ENCODE measurements at regions not wholly inside any gene's neighbourhood (a gene's known extent, or its start where the extent isn't known, plus 50 kb on each side); places are given as distances from the start of the nearest gene placed in this dataset.

DNA sequence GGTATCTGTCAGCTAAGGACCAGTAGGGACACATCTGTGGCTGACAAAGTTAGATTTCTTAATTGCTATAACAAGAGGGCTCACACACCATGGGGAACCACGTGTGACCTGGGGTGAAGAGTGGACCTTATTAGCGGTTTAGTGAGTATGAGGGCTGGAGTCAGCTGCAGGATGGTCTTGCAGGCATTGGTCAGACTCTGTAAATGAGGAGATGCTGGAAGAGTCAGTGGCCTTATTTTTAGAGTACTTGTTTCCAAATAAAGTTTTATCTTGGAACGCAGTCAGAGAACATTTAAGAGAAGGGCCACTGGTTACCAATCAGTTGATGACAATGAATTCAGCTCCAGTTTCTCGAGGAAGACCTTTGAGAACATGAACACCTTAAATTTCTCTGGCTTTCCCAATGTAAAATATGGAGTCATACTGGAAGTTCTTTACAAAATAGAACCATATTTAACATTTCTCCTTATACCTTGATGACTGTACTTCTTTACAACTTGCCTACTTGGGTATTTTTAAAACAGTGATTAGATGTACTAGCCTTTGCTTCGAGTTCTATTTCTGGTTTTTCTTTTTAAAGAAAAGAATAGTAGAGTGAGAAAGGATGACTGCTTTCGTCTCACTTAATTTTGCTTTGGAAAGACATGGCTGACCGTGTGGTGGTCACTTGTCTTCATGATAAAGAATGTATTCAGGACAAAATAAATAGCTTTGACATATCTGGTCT is 185.9 kb upstream of the S1PR3 start:
- H3K4me3 Mint-ChIP-seq = no peak overlapping the region
- peaks cover 6% of the 10 kb centered on the region for H3K4me1 Mint-ChIP-seq
- DNase-seq (no peak), ATAC-seq (no peak)
- H3K27ac Mint-ChIP-seq = no peak overlapping the region
- peaks cover 43% of the 10 kb centered on the region for H3K27me3 Mint-ChIP-seq
- intact Hi-C loops (cut with DNase I, micrococcal nuclease) = no loop called here
- no peaks in the 10 kb centered on the region for H3K36me3 Mint-ChIP-seq (ENCODE audit: low read depth)
- CTCF ChIA-PET = no interaction called here
- POLR2A ChIA-PET = no interaction called here
- H3K9me3 Mint-ChIP-seq (ENCODE audit: low read depth) = no peaks in the 10 kb centered on the region

DNA sequence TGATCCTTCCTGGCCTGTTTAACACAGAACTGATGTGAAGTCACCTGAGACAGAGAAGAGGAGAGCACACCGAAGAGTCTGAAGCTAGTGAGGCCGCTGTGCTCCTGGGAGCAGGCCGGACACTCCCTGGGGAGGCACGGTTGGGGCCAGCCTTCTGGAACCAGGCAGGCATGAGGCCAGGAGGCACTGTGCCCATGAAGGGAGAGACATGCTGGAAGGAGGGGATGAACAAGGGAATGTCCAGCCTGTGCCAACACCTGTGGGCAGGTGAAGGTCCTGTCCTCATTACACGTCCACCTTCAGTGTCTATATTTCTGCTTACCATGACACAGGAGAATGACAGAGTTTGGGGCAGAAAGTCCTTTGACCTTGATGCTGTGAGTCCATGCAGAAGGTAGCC is 183.8 kb upstream of the S1PR3 start:
- no peaks in the 10 kb centered on the region for H3K9me3 Mint-ChIP-seq (ENCODE audit: low read depth)
- no peak overlapping the region for H3K27ac Mint-ChIP-seq
- no peak for DNase-seq
- intact Hi-C loops (cut with DNase I, micrococcal nuclease) = no loop called here
- peaks cover 41% of the 10 kb centered on the region for H3K27me3 Mint-ChIP-seq
- no peak overlapping the region for H3K4me3 Mint-ChIP-seq
- ChIA-PET CTCF (no interaction called here), POLR2A (no interaction called here)
- H3K4me1 Mint-ChIP-seq = peaks cover 6% of the 10 kb centered on the region
- H3K36me3 Mint-ChIP-seq (ENCODE audit: low read depth) = no peaks in the 10 kb centered on the region
- ATAC-seq = no peak

DNA sequence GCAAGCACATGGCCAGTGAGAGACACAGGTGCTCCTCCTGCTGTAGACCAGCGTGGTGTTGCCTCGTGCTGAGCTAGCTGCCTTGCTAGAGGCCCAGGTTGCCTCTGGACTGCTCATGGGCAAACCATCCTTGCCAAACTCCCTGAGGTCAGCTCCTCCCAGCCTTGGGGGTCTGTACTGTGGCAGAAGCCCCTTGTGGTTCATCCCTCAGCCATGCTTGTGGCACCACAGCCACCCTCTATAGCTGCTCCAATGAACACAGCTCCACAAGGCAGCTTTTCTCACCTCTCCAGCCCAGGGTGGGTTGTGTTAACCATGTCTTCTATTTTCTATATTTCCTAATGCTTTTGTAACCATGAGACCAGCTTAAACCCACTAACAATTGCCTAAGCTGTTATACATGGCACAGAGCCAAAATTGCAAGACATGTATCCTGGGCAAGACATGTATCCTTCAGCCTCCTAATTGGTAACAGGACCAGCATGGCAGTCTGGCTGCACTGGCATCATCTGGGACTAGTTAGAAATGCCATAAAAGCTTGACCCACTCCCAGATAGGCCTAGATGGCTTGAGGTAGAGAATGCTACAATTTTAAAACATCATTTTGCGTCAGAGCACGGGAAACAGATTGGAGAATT is 183.1 kb upstream of the S1PR3 start:
- Mint-ChIP-seq H3K9me3 (ENCODE audit: low read depth) (no peaks in the 10 kb centered on the region), H3K27ac (no peak overlapping the region), H3K4me1 (peaks cover 6% of the 10 kb centered on the region), H3K4me3 (no peak overlapping the region), H3K36me3 (ENCODE audit: low read depth) (no peaks in the 10 kb centered on the region), H3K27me3 (peaks cover 36% of the 10 kb centered on the region)
- no peak for ATAC-seq
- DNase-seq = no peak
- ChIA-PET CTCF (no interaction called here), POLR2A (no interaction called here)
- intact Hi-C loops (cut with DNase I, micrococcal nuclease) = no loop called here

DNA sequence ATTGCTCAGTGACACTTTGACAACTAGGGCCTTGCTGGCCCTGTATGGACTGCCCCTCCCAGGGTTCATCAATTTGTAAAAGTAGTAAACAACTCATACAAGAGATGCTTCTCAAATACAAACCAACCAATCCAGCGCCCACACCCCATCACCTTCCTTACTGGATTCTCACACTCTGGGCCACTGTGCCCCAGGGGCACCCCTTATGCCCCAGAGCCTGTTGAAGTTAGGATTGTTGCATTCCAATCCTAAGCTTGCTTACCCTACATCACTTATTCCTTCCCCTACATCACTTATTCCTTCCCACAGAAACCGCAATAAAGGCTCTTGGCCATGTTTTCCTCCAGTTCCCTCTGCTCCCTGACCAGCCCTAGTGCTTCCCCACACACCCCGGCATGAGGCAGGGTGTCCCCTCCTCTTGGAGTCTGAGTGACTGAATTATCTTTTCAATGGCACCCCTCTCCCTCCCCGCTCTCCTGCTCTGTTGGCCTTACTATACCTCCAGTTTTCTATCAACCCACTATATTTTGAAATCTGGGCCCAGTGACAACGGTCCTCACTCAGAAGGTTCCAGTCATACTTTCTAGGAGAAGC is 182.4 kb upstream of the S1PR3 start:
- Mint-ChIP-seq H3K27me3 (peaks cover 31% of the 10 kb centered on the region), H3K36me3 (ENCODE audit: low read depth) (no peaks in the 10 kb centered on the region), H3K27ac (no peak overlapping the region), H3K4me1 (peaks cover 5% of the 10 kb centered on the region), H3K4me3 (no peak overlapping the region), H3K9me3 (ENCODE audit: low read depth) (no peaks in the 10 kb centered on the region)
- intact Hi-C loops (cut with DNase I, micrococcal nuclease) = no loop called here
- no peak for ATAC-seq
- CTCF ChIA-PET = no interaction called here
- POLR2A ChIA-PET = no interaction called here
- DNase-seq = no peak

DNA sequence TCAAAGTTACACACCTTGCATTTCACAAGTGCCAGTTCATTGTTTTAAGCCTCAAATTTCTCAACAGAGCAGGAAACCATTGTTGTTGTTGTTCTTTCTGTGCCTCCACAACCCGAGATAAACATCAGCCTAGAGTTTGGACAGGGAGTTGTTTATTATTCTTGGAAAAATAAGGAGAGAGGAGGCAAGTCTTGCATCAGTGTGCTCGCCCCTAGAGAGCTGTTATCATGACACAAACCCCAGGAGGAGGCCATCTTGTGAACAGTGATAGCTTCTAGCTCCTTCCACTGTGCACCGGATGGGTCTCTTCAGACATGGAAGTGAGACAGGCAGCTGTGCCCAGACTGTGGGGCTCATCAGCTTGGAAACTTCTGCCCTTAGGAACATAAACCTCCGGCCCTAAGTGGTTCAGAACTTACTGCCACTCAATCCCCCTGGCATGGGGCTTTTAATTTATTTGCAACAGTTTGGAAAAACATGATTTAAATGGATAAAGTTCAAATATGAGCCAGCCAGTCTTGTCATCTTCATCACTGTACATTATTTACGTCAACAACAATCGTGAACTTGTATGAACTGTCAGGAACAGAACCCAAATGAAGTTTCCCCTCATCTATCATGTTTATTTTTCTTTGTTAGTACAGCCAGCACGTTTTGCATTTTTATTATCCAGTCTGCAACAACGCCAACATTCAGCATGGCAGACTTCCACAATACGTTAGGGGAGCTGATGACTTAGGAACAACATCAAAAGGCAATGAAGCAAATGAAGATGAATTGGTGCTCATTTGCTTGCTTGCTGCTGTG is 181.7 kb upstream of the S1PR3 start:
- ChIA-PET CTCF (no interaction called here), POLR2A (no interaction called here)
- Mint-ChIP-seq H3K4me1 (no peaks in the 10 kb centered on the region), H3K27me3 (peaks cover 27% of the 10 kb centered on the region), H3K9me3 (ENCODE audit: low read depth) (no peaks in the 10 kb centered on the region), H3K27ac (no peak overlapping the region), H3K36me3 (ENCODE audit: low read depth) (no peaks in the 10 kb centered on the region), H3K4me3 (no peak overlapping the region)
- no peak for DNase-seq
- intact Hi-C loops (cut with DNase I, micrococcal nuclease) = no loop called here
- ATAC-seq = no peak

DNA sequence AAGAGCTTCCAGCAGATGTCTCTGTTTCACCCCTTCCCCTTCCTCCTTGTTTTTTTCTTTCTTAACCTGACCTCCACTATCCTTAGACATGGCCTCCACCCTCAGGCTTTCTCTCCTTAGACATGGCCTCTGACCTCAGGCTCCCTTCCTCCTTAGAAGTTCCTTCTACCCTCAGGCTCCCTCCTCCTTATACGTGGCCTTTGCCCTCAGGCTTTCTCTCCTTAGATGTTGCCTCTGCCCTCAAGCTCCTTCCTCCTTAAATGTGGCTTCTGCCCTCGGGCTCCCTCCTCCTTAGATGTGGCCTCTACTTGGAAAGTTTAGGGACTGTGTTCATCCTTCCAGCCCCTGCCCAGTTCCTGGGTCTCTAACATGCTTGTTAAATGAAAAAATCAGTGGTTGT is 180.4 kb upstream of the S1PR3 start:
- H3K4me1 Mint-ChIP-seq = no peaks in the 10 kb centered on the region
- no peaks in the 10 kb centered on the region for H3K36me3 Mint-ChIP-seq (ENCODE audit: low read depth)
- POLR2A ChIA-PET = no interaction called here
- intact Hi-C loops (cut with DNase I, micrococcal nuclease) = no loop called here
- no peak overlapping the region for H3K27ac Mint-ChIP-seq
- ATAC-seq (no peak), DNase-seq (no peak)
- no peaks in the 10 kb centered on the region for H3K9me3 Mint-ChIP-seq (ENCODE audit: low read depth)
- CTCF ChIA-PET = interaction anchor here (1.0 kb wide), 1 partner anchor 43 kb away, joined by 3 read pairs; no protein-coding TSS in a partner anchor
- no peak overlapping the region for H3K4me3 Mint-ChIP-seq
- peaks cover 35% of the 10 kb centered on the region for H3K27me3 Mint-ChIP-seq

DNA sequence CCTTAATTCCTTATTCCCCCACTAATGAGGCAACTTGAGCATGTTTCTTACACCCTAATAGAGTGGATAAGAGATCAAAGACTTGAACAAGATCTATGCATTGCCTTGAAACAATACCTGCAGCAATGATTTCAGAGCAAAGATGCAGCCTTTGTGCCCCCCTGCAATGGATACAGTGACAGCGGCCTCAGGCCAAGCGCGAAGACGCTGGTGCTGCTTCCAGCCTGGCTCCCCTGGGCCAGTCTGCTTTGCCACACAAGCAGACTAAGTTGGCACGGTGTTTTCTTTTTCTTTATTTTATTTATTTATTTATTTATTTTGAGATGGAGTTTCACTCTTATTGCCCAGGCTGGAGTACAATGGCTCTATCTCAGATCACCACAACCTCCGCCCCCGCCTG is 179.8 kb upstream of the S1PR3 start:
- H3K27me3 Mint-ChIP-seq = peaks cover 38% of the 10 kb centered on the region
- no peaks in the 10 kb centered on the region for H3K9me3 Mint-ChIP-seq (ENCODE audit: low read depth)
- DNase-seq (no peak), ATAC-seq (no peak)
- ChIA-PET CTCF (no interaction called here), POLR2A (no interaction called here)
- no peak overlapping the region for H3K27ac Mint-ChIP-seq
- no peak overlapping the region for H3K4me3 Mint-ChIP-seq
- H3K4me1 Mint-ChIP-seq = no peaks in the 10 kb centered on the region
- H3K36me3 Mint-ChIP-seq (ENCODE audit: low read depth) = no peaks in the 10 kb centered on the region
- intact Hi-C loops (cut with DNase I, micrococcal nuclease) = no loop called here

DNA sequence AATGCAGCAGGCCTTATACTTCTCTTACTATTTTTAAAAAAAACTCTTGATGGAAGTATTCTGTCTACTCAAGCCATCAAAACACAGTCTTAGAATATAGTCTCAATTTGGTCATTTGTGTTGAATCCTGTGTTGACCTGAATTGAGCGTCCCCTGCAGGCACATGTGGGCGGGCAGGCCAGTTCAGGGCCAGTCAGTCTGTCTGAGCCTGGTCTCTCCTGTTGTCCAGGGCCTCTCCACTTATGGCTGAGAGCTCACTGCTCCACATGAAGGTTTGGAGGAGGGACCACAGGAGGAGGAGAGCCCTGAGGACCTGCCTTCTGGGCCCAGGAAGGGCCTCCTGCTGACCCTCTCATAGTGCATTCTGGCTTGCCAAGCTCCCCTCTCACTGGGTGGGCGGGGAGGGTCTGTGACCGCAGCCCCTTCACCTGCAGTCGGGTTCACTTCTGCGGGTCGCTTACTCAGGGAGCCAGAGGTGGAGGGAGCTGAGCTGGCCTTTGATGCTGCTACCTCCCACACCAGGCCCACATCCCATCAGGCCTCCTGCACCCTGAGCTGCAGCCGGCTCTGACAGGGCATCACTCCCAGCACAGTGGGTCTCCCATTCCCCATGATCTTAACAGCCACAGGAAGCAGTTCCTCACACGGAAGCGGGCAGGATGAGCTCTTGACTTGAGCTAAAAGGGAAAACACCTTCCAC is 178.2 kb upstream of the S1PR3 start:
- Mint-ChIP-seq H3K27ac (no peak overlapping the region), H3K4me3 (no peak overlapping the region), H3K9me3 (ENCODE audit: low read depth) (no peaks in the 10 kb centered on the region), H3K4me1 (no peaks in the 10 kb centered on the region), H3K27me3 (peaks cover 29% of the 10 kb centered on the region), H3K36me3 (ENCODE audit: low read depth) (no peaks in the 10 kb centered on the region)
- DNase-seq (no peak), ATAC-seq (no peak)
- CTCF ChIA-PET = no interaction called here
- POLR2A ChIA-PET = no interaction called here
- intact Hi-C loops (cut with DNase I, micrococcal nuclease) = no loop called here

DNA sequence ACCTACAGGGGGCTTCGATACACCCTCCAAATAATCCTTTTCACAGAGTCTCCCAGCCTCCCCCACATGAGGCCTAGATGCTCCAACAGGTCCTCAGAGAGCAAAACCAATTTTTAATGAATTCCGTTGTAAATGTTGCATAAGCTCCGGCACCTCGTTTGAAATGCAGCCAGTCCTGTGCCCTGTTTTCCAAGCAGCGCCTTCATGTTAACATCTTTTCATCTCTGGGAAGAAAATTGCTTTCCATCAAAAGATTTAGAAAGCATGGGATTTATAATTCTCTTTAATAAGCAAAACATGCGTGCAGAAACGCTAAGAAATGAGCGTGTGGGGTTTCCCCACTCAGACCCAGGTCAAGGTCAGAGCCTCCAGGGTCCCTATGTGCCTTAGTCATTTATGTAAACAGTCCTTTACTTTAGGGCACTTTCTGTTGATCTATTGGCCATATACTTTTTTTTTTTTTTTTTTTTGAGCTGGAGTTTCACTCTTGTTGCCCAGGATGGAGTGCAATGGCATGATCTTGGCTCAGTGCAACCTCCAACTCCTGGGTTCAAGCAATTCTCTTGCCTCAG is 177.5 kb upstream of the S1PR3 start:
- no peak overlapping the region for H3K4me3 Mint-ChIP-seq
- ATAC-seq (no peak), DNase-seq (no peak)
- CTCF ChIA-PET = no interaction called here
- H3K9me3 Mint-ChIP-seq (ENCODE audit: low read depth) = no peaks in the 10 kb centered on the region
- POLR2A ChIA-PET = no interaction called here
- intact Hi-C loops (cut with DNase I, micrococcal nuclease) = no loop called here
- H3K27ac Mint-ChIP-seq = no peak overlapping the region
- no peaks in the 10 kb centered on the region for H3K36me3 Mint-ChIP-seq (ENCODE audit: low read depth)
- H3K27me3 Mint-ChIP-seq = peaks cover 31% of the 10 kb centered on the region
- no peaks in the 10 kb centered on the region for H3K4me1 Mint-ChIP-seq

DNA sequence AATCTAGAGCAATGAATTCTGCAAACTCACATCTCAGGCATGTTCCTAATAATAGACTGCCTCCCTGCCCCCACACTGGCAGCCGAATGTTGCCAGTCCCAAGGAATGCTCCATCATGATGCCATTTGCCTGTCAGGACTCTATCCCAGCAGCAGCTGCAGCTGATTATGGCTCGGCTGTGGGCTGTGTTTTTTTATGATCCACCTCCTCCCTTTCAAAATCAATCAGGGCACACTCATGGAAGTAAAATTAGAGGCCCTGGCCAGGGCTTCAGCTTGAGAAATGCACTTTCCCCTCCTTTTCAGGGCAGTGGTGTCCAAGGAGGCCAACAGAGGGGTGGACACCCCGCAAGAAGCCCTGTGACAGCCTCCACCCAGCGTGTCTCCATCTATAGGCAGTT is 176.7 kb upstream of the S1PR3 start:
- Mint-ChIP-seq H3K27me3 (peaks cover 34% of the 10 kb centered on the region), H3K27ac (no peak overlapping the region), H3K36me3 (ENCODE audit: low read depth) (no peaks in the 10 kb centered on the region), H3K9me3 (ENCODE audit: low read depth) (no peaks in the 10 kb centered on the region), H3K4me3 (no peak overlapping the region), H3K4me1 (no peaks in the 10 kb centered on the region)
- CTCF ChIA-PET = no interaction called here
- DNase-seq = no peak
- intact Hi-C loops (cut with DNase I, micrococcal nuclease) = no loop called here
- no peak for ATAC-seq
- POLR2A ChIA-PET = no interaction called here

DNA sequence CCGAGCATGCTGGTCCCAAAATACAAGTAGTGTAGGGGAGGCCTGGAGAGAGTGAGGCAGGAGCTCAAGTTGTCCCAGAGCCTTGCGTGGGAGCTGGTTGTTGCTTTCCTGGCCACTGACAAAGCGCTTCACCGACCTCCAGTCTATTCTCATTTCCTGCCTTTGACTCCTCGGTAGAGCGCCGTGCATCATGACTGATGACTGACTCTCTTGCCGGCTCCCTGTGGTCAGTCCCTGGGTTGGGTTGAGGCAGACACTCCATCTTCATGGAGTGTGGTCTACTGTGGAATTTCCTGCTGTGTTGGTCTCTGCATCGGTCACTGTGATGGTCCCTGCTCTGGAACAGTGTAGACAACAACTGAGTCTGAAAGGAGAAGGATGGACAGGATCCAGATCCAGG is 175.1 kb upstream of the S1PR3 start:
- DNase-seq = no peak
- POLR2A ChIA-PET = no interaction called here
- Mint-ChIP-seq H3K27ac (no peak overlapping the region), H3K4me1 (no peaks in the 10 kb centered on the region), H3K36me3 (ENCODE audit: low read depth) (no peaks in the 10 kb centered on the region), H3K27me3 (peaks cover 24% of the 10 kb centered on the region), H3K4me3 (no peak overlapping the region), H3K9me3 (ENCODE audit: low read depth) (no peaks in the 10 kb centered on the region)
- intact Hi-C loops (cut with DNase I, micrococcal nuclease) = no loop called here
- CTCF ChIA-PET = no interaction called here
- ATAC-seq = no peak

All from activated CD4-positive, alpha-beta T cell treated with anti-CD3 and anti-CD28 coated beads for 36 hours (primary cell).